RPMI7951 (cell line): ENCODE measurements at regions not wholly inside any gene's neighbourhood (a gene's known extent, or its start where the extent isn't known, plus 50 kb on each side); places are given as distances from the start of the nearest gene placed in this dataset.
"Not testable (repeated sequence)": the region's sequence is repeated elsewhere in the genome, so short reads cannot be mapped to it uniquely, and the experiment has no call there.

Experiments used
- DNase-seq: peaks from one replicate; pipeline ENCODE4 v3.0.0-alpha.2; 2012; ENCODE audit warnings: low read depth

DNA sequence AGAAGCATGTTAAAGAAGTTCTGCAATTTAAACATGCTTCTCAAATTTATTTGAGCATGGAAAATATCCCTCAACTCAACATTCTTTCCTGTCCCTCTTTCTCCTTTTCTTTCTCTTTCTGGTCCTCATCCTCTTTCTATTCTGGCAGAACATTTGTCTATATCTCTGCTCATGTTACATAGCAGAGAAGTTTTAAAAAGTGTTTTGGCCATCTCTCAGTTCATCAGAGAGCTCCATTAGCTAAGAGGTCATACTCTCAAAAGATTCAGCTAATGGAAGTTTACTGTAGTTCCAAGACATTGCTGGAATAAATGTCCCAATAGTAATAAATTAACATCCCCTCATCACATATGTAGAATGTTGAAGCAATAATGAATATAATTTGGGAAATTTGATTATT lies 53.5 kb downstream of the XCL2 start:
- no peak for DNase-seq

- peak; percentile 80 for DNase-seq
Measured at GRCh38 chr1:168488138-168488537, 55.7 kb downstream of the XCL2 start.

- not testable (repeated sequence) for DNase-seq
Measured at GRCh38 chr1:168486820-168487219, 57.0 kb downstream of the XCL2 start.

- peak; percentile 32 for DNase-seq
Measured at GRCh38 chr1:168485048-168485447, 58.7 kb downstream of the XCL2 start.

DNA sequence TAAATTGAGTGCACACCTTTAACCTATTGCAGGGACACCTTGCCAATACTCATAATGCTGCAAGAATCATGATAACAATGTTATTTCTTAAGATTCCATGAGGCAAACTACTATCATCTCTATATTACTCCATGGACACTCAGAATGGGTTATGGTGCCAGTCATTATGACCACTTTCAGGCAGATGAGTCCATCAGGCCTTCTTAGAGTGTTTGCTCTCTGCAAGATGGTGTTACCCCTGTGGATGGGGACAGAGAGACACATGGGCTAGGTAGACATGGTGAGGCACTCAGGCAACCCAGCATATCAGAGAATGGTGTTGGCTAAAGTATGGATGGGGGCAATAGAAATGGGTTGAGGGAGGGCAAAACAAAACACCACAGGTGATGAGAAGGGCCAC lies 59.7 kb downstream of the XCL2 start:
- DNase-seq, result no peak

DNA sequence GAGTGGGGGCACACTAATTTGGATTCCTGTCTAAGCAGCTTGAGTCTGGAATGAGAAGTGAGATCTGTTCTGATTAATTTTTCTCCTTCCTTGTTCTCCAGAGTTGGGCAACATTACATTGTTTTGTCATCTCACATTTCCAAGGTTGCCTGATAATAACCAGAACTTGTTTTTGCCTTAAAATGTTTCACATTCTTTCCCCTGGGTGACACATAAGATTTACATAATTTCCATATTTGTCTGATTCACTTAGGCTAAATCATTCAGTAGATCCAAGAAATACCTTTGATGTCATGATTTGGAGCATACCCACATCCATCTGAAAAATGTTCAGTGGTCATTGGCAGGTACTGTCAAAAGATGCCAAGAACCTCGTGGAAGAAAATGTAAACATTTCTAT lies 60.3 kb downstream of the XCL2 start:
- DNase-seq, result peak; percentile 44

GRCh38 chr1:168482106-168482505 lies 61.7 kb downstream of the XCL2 start:
- DNase-seq, result peak; percentile 62

DNA sequence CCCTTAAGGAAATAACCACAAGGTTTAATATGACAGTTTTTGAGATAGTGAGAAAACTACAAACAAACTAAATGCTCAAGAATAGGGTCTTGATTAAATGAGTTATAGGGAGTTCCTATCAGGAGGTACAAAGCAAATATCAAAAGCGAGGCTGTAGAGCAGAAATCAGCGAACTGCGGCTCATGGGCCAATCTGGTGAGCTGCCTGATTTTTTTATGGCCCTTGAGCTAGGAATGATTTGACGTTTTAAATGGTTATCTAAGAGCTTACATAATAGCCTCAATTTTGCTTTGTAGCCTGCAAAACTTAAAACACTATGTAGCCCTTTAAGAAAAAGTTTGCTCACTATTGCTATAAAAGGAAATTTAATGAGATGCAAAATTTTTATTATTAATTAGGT lies 62.2 kb downstream of the XCL2 start:
- DNase-seq, result no peak

GRCh38 chr1:168480997-168481396 lies 62.8 kb downstream of the XCL2 start:
- no peak for DNase-seq

DNA sequence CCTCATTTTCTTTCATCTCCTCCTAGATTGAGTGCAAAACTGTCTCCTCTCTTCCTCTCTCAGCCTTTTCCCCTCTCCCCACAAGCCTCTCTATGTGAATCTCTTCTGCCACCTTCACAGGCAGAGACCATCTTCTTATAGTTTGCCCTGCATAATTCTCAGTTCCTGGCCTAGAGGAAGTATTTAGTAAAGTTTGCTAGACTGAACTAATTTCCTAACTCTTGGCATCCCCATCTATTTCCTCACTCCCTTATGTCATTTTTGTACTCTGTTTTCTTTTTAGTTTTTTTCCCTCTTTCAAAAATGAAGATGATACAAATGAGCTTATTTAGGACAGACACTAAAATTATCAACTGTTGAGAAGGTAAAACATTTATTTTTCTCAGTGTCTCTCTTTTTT lies 66.0 kb downstream of the XCL2 start:
- no peak for DNase-seq

DNA sequence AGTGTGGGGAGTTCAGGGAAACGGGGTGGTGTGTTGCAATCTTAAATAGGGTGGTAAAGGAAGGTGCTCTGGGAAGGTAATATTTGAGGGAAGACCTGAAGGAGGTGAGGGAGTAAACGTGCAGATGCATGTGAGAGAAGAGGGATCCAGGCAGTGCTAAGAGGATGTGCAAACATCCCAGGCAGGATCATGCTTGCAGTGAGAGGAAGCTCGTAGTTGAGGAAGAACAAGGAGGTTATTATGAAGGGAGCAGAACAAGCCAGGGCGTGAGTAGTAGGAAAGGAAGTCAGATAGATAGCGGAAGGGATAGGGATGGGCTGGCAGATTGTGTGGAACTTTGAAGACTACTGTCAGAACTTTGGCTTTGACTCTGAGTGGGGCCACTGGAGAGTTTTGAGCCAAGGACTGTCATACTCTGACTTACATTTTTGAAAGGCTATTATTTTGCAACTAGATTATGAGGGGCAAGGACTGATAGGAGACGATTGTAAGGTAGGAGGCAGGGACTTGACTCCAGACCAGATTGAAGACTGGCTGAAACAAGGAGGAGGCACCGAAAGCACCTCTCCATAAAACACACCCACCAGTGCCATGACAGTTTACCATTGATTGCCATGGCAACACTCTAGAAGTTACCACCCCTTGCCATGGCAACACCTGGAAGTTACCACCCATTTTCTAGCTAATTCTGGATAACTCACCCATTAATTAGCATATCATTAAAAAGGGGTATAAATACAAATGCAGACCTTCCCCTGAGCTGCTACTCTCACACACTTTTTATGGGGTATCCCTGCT lies 67.0 kb downstream of the XCL2 start:
- DNase-seq, result peak; percentile 30

DNA sequence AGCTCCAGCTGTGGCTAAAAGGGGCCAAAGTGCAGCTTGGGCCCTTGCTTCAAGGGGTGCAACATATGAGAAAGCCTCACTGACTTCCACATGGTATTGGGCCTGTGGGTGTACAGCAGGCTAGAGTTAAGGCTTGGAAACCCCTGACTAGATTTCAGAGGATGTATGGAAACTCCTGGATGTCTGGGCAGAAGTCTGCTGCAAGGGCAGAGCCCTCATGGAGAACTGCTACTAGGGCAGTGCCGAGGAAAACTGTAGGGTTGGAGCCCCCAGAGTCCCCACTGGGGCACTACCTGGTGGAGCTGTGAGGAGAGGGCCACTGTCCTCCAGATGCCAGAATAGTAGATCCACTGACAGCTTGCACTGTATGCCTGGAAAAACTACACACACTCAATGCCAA lies 69.5 kb downstream of the XCL2 start:
- no peak for DNase-seq

GRCh38 chr1:168473126-168473525 lies 70.7 kb downstream of the XCL2 start:
- no peak for DNase-seq

DNA sequence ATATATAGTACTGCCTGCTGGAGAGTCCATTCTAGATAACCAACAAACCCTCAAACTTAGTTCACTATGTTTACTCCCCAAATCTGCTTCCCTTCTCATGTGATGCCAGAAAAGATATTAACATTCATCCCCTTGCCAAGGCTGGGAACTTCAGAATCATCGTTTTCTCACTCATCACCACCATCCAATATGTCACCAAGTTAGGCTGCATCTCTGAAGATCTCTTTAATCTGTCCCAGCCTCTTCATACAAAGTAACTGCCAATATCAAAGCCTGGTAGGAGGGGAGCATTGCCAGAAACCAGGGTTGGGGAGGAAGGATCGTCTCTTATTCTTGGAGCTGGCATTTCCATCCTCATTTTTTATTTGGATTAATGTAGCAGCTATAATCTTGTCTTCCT lies 71.6 kb downstream of the XCL2 start:
- no peak for DNase-seq

DNA sequence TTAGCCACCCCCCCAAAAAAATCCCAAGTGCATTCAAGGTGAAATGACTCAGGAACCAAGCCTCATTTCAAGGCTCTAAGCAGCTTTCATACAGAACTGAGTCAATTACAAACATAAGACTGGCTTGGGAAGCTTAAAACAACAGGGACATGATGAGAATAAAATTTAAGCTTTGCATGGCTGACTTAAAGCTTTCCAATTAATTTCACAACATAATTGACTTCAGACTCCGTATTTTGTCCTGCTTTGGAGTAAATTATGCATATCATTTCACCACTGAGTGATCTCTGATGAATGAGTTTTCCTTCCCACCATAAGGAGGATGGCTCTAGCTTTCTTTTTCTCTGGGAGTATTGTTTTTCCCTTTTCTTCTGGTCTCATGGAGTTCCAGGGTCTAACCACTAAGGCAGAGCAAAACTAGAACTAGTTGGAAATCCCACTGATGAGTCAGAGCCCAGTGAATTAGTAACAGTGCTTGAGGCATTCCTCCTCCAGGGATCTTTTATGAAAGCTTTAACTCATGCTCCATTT lies 72.8 kb downstream of the XCL2 start:
- peak; percentile 98 for DNase-seq

DNA sequence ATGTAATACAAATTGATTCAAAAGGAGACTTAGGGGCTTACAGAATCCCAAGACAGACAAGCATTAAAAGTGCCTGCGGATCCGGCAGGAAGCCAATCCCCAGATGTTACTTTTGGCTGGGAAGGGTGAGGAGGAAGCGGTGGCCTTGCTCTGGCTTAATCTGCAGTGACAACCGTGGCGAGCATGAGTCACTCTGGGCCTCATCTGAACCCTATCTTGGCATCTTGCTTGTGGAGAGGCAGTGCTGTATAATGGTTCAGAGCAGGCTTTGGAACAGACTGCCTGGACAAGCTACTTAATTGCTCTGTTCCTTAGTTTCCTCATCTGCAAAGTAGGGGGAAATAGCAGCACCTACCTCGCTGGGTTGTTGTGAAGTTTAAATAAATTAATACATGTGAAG lies 74.1 kb downstream of the XCL2 start:
- peak; percentile 99 for DNase-seq

- DNase-seq, result no peak
Measured at GRCh38 chr1:168468822-168469221, 75.0 kb downstream of the XCL2 start.

- DNase-seq, result peak; percentile 47
Measured at GRCh38 chr1:168468042-168468809, 75.6 kb downstream of the XCL2 start.

DNA sequence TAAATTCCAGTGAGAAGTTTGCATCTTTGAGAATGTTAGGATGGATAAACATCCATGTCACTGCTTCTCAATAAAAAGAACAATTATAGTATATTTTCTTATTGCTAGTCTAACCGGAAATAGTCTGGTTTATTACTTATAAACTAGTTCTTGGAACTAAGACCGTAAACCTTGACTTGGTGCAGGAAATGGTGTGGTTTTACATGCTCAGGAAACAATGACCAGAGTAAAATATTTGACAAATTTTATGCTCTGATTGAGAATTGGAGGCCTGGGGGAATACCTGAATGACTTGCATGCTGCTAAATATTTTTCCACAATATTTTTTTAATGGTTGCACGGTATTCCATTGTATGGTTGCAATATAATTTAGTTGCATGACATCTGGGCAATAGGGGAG lies 76.3 kb downstream of the XCL2 start:
- DNase-seq, result peak; percentile 45

- DNase-seq, result no peak
Measured at GRCh38 chr1:168466714-168467131, 77.1 kb downstream of the XCL2 start.

DNA sequence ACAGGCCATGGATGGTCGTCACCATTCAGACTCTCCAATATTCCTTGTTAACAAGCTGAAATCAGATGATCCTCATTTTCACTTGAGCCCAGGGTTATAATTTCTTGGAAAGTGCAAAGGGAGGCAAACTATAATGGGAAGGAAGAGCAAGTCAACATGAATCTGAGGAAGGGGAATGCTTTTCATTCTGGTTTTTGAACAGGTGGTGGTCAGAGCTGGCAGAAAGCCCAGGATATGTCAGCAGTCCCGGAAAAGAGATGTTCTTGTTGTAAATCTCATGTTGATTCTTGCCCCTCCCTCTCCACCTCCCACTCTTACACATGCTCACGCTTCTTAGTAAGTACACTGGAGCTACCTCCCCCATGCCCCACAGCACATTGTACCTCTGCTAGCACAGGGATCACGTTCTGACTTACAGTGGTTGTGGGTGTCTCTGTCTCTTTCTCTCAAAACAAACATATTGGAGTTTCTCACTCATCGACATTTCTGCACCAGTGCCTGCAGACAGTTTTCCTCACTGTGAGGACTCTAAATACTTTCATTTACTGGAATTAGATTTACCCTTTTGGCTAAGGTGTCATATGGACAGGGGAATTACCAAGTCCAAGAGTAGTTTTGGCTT lies 77.6 kb downstream of the XCL2 start:
- DNase-seq, result peak; percentile 92

- not testable (repeated sequence) for DNase-seq
Measured at GRCh38 chr1:168461108-168461507, 82.7 kb downstream of the XCL2 start.

DNA sequence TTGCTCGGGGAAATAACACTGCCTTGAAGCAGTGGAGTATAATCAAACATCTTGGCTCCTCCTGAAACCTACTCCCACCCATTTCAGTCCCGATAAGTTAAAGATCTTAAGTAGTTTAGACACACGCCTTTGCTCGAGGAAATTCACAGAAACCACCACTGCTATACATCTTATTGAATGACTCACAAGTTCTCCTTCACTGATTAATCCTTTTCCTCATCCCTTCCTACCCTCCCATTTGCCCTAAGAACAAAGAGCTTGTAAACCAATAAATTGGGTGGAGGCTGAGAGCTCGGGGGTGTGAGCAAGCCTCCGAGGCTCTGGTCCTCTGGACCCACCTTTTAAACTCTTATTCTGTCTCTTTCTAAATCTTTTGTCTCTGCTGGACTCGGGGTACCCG lies 86.5 kb downstream of the XCL2 start:
- peak; percentile 70 for DNase-seq
